Esophagus squamous epithelium (tissue), 4 donors: ENCODE measurements at regions not wholly inside any gene's neighbourhood (a gene's known extent, or its start where the extent isn't known, plus 50 kb on each side); places are given as distances from the start of the nearest gene placed in this dataset.

ENCODE experiments used
- CTCF ChIP-seq, 6 experiments: fragments of 450-650 bp in 4 of 6; fragments of 200-600 bp in 2 of 6; sonication (generic) in 2 of 6; IDR thresholded peaks; one replicate each; pipeline ENCODE4 v1.5.1; 2016 to 2019; ENCODE audit warnings: antibody characterized with exemption in 6 of 6, mild to moderate bottlenecking in 4 of 6, moderate library complexity in 4 of 6
- POLR2A ChIP-seq, 4 donors: fragments of 450-650 bp; IDR thresholded peaks; one replicate each; pipeline ENCODE4 v1.6.1; 2017; ENCODE audit warnings: antibody characterized with exemption in 4 of 4, mild to moderate bottlenecking in 4 of 4, moderate library complexity in 3 of 4

- TF ChIP-seq CTCF (IDR thresholded peaks at IDR 0.05) (no peak), POLR2A (IDR thresholded peaks at IDR 0.05) (no peak)
Observed at GRCh38 chr5:153905219-153905618, 133.5 kb downstream of the FAM114A2 start.
